ENCODE measurements at regions not wholly inside any gene's neighbourhood (a gene's known extent, or its start where the extent isn't known, plus 50 kb on each side); places are given as distances from the start of the nearest gene placed in this dataset.

DNA sequence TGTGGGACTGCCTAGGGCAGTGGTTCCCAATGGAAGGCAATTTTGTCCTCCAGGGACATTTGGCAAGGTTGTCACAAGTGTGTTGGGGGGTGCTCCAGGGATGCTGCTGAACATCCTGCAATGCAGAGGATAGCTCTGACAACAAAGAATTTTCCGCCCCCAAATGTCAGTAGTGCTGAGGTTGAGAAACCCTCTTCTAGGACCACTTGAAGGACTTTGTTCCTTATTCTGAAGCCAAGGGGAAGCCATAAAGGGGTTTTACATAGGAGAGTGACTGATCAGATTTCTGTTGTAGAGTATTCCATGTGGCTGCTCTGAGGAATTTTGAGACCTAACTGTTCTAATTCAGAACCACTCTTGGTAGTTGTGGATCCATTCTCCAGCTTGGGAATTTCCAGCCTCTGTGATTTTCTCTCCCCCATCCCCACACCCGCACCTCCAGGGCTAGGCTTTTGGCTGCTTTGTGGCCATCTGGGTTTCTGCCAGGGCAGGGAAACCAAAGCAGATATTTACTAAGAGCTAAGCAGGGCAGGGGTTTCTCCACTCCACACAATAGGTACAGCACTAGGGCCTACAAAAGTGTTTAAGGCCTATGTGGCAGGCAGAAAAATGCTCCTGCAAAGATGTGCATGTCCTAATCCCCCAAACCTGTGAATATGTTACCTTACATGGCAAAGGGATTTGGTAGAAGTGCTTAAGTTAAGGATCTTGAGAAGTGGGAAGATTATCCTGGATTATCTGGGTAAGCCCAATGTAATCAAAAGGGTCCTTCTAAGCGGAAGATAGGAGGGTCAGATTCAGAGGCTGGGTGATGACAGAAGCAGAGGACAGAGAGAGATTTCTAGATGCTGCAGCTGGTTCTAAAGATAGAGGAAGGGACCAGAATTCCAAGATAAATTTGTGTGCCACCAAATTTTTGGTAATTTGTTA lies 135.4 kb downstream of the TMEM17 start:
- DNase-seq (ENCODE audit: low read depth, low spot score): no peak

DNA sequence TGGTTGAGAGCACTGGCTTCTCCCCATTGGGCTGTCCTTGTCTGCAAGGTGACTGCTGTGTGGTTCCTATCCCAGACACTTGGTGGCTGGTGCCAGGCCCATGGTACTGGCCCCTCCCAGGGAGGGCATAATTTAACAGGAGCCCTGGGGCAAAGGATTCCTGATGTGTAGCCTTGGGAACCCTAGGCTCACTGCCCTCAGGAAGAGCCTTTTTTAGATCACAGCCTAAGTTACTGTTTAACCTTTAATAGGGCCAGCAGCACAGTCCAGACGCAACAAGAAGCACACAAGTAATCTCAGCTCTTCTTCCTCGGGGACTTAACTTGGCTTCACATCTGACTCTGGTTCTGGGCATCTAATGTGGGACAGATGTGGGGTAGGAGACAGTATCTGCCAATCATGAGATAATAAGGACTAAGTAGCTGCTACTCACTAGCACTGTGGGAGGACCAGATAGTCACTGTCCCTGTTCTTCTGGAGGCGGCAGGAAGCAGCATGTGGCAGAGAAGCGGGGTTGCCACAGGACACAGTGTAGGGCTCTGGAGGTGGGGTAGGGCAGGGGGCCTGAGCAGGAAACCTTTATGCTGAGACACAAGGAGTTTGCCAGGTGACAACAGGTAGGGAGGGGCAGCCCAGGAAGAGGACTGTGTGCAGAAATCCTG lies 136.3 kb downstream of the TMEM17 start:
- no peak for DNase-seq (ENCODE audit: low read depth, low spot score)

DNA sequence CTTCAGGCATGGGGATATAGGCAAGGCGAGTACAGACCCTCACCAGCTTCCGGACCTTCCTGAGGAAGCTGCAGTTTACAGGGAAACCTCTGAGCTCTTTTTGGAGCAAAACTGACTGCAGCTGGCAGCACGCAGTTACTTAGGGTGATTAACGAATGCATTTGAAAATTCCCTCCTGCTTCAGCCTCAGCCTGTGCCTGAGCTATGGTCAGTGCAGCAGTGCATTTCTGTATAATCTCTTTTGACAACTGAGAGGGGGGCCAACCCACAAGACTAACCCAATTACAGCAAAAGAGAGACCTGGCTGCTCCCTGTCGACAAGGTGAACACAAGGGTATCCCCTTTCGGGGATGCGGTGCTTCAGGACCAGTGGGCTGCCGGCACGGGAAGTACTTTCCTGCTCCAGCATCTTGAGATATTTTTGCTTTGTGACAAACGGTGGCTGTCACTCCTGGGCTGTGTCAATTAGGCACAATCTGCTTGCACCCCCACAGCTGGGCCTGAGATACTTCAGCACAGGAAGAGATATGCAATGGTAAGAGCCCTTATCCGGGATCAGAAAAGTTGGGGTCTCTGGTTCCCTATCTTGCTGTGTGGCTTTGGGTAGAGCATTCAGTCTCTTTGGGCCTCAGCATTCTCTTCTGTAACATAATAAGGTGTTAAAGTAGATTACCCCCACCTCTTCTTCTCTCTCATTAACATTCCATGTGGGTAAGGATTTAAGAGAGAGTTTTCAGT lies 141.0 kb downstream of the TMEM17 start:
- no peak for DNase-seq (ENCODE audit: low read depth, low spot score)

DNA sequence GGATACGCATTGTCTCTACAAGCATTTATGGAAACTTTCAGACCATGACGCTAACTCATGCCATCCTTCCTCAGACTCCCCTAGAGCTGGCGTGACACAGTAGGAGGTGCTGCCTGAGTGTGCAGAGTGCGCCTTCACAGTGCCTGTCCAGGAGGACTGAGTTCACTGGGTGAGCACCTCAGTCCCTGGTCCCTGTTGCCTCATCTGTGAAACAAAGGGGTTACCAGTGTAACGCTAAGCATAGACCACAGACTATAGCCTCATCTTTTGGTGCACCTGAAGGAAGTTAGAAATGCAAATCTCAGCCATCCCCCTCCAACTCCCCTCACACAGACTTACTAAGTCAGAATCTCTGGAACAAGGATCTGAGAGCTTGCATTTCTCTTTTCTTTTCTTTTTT lies 142.8 kb downstream of the TMEM17 start:
- no peak for DNase-seq (ENCODE audit: low read depth, low spot score)

DNA sequence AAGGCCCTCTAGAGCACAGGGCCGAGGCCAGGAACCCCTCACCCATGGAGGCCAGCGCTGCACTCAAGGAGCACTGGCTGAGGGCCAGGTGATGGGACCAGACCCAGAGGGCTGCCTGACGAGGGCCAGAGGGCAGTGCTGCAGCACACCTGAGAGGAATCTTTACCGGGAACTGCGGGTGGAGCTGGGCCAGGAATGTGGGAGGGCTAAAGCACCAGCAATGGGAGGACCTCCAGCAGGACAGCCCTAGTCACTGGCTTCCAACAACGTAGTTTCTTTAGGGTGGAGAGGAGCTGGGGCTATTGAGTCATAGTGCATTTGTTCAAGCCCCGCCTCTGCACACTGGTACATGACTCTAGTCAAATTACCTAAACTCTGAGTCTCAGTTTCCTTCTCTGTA lies 143.4 kb downstream of the TMEM17 start:
- DNase-seq (ENCODE audit: low read depth, low spot score): no peak

DNA sequence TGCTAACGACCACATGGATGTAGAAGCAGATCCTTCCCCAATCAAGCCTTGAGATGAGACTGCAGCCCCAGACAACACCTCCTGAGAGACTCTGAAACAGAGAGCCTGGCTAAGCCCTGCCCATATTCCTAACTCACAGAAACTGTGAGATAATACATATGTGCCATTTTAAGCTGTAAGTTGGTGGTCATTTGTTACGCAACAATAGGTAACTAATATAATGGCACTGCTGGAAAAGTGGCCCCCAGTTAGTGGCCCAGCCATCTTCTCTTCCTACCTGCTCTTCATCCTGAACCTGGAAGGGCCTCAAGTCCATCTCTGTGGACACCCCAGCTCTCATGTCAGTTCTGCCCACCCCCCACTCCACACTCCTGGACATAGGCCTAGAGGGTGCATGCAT lies 144.0 kb downstream of the TMEM17 start:
- DNase-seq (ENCODE audit: low read depth, low spot score): no peak

DNA sequence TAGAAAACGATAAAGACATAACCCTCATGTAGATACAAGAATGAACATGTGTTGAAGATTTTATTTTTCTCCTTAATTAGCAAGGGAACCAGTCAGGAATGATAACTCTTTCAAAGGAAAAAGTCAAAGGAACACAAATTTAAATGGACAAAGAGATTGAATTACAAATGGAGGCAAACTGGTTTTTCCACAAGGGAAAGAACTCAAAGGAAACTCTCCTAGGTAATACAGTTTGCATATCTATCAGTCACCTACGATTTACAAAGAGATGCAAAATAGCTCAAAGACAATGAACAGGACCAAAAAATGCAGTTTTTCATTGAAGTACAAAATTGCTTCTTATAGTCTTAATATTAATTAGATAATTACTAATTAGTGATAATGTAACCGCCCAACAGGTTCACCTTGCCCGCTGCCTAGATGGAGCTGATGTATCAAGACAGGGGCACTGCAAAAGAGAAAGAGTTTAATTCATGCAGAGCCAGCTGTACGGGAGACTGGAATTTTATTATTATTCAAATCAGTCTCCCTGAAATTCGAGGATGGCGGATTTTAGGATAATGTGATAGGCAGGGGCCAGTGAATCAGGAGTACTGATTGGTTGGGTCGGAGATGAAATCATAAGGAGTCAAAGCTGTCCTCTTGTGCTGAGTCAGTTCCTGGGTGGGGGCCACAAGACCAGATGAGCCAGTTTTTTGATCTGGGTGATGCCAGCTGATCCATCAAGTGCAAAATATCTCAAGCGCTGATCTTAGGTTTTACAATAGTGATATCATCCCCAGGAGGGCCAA lies 151.0 kb downstream of the TMEM17 start:
- no peak for DNase-seq (ENCODE audit: low read depth, low spot score)

DNA sequence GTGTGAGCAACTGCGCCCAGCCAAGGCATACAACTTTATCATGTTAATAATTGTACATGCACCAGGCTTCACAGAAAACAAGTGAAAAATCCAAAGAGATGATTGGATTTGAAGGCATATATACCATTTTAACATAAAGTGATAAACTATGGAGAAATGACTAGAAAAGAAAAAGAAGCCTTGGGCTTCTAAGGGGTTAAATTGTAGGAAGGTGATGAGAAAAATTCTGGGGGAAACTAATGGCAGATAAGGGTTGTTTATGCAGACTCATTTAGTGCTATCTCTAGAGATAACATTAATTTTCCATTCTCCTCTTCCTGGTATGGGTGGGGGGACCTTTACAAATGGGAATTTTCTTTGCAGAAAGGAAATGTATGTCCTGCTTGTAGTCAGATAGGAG lies 154.0 kb downstream of the TMEM17 start:
- DNase-seq (ENCODE audit: low read depth, low spot score): no peak

DNA sequence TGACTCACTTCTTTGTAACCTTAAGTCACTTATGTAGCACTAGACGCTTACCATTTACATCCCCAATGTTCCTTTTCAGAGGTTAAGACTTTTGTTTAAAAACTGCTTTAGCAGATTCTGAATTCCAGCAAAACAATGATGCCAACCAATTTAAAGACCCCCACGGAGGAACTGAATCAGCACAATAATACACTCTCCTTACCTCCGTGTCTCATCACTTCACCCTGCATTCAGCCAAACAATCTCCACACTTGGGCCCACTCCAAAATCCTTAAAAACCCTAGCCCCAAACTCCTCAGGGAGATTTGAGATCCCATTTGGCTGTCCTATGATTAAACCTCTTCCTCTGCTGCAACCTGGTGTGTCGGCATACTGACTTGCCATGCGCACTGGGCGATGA lies 153.9 kb downstream of the B3GNT2 start:
- no peak for DNase-seq (ENCODE audit: low read depth, low spot score)

DNA sequence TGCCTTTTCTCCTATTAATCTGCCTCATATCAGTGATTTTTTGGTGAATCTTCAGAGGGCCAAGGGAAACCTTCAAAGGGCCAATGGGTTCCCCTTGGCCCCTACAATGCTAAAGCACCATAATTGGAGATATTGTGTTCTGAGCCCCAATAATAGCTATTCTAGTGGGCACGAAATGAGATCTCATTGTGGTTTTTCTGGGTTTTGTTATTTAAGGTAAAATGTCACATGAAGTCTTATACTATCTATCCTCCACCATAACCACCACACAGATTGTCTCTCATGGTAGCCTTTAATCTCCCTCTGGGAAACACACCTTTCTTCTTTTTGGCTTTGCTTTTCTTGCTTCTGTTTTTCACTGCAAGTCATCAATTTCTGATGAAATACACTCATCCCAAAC lies 152.8 kb downstream of the B3GNT2 start:
- DNase-seq (ENCODE audit: low read depth, low spot score): no peak

DNA sequence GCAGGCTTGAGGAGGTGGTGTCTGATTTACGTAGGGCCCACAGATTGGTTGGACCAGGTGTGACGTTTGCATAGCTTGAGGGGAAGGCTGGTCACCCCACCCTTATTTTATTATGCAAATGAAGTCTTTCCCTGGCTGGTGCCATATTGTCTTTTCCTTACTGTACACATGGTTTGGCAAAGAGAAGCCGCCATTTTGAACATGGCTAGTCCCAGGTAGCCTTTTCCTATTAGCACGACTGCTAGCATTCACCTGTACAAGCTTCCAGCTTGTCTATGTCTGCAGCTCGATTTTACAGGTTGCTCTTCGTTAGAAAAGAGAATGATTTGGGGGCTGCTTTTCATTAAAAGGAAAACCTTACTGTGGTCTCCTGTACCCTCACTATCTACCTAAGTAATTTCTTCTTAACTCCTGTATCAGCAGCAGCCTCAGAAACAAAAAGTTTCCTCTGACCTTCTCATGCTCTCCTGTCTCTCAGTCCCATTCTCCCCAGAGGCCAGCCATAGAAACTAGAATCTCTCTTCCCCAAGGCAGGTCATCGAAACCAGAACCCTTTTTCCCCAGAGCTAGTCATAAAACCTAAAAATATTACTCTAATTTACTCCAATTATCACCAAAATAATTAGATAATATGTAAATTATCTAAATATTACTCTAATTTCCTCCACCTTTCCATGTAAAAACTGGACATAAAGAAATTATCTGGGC lies 151.8 kb downstream of the B3GNT2 start:
- no peak for DNase-seq (ENCODE audit: low read depth, low spot score)

DNA sequence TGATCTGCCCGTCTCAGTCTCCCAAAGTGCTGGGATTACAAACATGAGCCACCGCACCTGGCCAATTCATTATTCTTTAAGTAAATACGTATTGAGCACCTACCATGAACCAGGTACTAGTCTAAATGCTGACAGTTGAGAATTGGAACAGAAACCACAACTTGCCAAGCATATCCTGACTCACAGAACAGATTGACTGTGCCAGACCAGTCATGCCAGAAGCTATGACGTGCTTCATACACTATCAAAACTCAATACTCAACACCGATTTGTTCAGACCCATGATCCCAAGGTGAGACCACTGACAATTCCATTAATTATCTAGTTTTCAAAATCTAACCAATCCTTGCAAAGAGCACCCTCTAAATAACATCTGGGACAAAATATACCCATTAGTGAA lies 148.6 kb downstream of the B3GNT2 start:
- no peak for DNase-seq (ENCODE audit: low read depth, low spot score)

DNA sequence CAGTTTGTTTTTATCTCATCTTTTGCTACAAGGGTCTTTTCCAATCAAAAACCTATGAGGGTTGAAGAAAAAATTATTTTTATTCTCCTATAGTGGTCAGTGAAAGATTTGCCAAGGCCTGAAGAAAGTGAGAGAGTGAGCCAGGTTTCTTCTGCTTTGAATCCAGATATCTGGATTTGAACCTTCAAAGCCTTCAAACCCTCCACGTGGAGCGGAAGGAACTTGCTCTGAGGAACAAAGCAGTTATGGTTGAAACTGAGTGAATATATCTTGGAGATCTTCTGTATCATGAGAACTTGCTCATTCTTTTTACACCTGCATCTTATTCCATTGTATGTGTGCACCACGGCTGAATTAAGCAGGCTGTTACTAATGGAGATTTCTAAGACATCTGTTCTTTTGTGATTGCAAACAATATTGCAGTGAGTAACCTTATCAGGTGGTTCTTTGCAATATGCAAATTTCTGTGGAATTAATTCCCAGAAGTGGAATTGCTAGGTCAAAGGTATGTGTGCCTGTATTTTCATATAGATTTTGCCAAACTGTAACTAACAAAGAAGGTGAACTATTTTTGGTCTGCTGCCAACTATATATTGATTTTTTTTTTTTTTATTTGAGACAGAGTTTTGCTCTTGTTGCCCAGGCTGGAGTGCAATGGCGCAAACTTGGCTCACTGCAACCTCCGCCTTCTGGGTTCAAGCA lies 147.9 kb downstream of the B3GNT2 start:
- no peak for DNase-seq (ENCODE audit: low read depth, low spot score)

DNA sequence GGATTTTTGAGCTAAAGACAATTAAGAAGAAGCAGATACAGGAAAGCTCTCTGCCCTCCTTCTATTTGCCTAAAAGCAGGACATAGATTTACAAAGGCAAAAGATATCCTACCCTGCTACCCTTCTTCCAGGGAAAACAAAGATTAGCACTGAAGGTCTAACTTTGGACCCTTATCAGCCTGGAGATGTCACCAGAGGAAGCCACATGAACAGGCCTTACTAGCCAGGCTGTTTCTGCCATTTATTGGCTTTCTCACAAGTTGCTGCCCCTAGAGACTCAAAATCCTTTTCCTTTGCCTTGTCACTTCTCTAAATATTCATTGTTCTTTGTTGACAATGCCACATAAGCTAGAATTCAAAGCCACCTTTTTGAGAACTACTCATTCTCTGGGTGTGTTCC lies 147.3 kb downstream of the B3GNT2 start:
- no peak for DNase-seq (ENCODE audit: low read depth, low spot score)

DNA sequence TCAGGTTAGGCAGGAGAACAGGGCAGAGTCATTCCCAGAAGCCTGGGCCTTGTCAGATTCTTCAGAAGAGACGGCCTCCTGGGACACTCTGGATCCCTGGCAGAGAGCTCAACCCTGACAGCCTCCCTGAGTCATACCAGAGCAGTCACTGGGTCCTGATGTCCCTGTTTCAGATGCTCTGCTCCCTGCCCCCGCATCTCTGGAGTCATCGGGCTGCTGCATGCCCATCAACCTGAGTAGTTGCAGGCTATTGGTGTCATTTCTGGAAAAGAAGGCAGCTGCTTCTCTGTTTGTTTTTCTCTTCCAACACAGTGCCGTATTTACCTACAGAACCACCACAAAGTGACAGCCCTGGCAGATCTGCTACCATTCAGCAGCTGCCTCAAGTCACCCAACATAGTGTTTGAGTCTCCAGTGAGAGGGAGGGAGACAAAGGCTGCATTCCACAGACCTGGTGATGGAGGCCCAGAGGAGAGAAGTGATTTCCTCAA lies 145.1 kb downstream of the B3GNT2 start:
- no peak for DNase-seq (ENCODE audit: low read depth, low spot score)

DNA sequence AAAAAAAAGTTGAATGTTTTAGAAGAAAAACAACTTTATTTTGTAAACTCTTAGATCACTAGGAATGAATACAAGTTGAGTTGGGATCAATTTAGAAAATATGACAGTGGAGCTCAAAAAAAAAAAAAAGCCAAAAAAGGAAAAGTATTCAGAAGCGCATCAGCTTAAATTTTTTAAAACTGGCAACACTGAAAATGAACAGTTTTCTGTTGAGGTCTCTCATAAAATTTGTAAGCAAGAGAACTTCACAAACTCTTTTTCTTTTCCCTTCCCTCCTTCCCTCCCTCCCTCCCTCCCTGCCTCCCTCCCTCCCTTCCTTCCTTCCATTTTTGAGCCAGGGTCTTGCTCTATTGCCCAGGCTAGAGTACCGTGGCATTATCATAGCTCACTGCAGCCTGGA lies 143.9 kb downstream of the B3GNT2 start:
- no peak for DNase-seq (ENCODE audit: low read depth, low spot score)

DNA sequence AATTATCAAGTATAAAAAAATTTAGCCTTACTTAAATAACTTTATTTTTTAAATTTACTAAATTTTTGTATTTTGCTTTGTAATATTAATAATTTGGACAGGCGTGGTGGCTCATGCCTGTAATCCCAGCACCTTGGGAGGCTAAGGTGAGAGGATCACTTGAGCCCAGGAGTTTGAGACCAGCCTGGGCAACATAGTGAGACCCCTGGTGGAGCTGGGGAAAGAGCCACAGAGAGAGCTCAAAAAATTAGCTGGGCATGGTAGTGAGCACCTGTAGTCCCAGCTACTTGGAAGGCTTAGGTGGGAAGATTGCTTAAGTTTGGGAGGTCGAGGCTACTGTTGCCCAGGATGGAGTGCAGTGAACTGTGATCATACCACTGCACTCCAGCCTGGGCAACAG lies 143.5 kb downstream of the B3GNT2 start:
- no peak for DNase-seq (ENCODE audit: low read depth, low spot score)

DNA sequence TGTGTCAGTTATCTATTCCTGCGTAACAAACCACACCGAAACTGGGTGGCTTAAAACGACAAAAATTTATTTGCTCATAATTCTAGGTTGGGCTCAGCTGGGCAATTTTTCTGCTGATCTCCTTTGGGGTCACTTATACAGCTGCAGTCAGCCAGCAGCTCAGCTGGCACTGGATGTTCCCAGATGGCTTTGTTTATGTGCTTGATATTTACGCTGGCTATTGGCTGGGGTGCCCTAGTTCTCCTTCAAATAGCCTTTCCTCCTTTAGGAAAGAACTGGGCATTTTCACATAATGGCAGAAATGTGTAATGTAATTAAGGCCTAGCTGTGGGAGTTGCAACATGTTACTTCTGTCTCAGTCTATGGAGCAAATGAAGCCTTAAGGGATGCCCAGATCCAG lies 142.2 kb downstream of the B3GNT2 start:
- no peak for DNase-seq (ENCODE audit: low read depth, low spot score)

DNA sequence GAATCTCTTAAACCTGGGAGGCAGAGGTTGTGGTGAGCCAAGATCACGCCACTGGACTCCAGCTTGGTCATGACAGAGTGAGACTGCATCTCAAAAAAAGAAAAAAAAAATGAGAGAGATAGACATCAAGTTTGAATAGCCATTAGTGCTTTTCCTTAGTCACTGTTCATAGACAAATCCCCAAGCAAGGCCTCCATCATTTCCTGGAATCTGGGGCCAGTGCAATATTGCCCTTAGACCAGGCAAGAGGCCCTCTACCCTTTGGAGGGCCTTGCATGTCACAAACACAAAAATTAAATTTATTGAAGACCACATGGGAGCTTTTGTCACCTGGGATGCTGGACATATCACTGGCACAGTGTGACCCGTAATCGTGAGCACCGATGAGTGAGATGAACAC lies 141.5 kb downstream of the B3GNT2 start:
- no peak for DNase-seq (ENCODE audit: low read depth, low spot score)

DNA sequence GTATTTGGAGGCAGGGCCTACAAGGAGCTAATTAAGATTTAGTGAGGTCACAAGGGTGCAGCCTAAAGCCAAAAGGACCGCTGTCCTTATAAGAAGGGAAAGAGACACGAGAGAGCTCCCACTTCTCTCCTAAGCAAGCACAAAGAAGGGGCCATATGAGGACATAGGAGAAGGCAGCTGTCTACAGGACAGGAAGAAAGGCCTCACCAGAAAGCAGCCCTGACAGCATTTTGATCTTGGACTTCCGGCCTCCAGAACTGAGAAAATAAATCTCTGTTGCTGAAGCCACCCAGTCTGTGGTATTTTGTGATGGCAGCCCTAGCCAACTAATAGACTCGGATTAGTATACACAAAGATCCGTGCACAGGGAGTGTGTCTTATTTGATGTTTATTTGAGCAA lies 139.7 kb downstream of the B3GNT2 start:
- no peak for DNase-seq (ENCODE audit: low read depth, low spot score)
